H9 (cell line): ENCODE measurements at regions not wholly inside any gene's neighbourhood (a gene's known extent, or its start where the extent isn't known, plus 50 kb on each side); places are given as distances from the start of the nearest gene placed in this dataset.

Source experiments
- DNase-seq: peaks from one replicate; pipeline ENCODE4 v3.0.0-alpha.2; 2017
- H2AFZ ChIP-seq: one replicate; pipeline ENCODE4 v1.6.1; 2013; ENCODE audit warnings: mild to moderate bottlenecking, low read length, control low read depth, moderate library complexity
- H2AK5ac ChIP-seq: 2 replicates; pipeline ENCODE4 v1.6.1; 2013; ENCODE audit warnings: low read length, control low read depth, mixed read lengths; ENCODE audit not compliant: insufficient read length
- H2BK120ac ChIP-seq: one replicate; pipeline ENCODE4 v1.6.1; 2013; ENCODE audit warnings: low read depth, mild to moderate bottlenecking, low read length, control low read depth, inconsistent platforms; ENCODE audit not compliant: poor library complexity, severe bottlenecking
- H2BK12ac ChIP-seq: 2 replicates; pipeline ENCODE4 v1.6.1; 2013; ENCODE audit warnings: low read length, control low read depth, mixed read lengths, low read depth; ENCODE audit not compliant: insufficient read length
- H2BK15ac ChIP-seq: 2 replicates; pipeline ENCODE4 v1.6.1; 2013; ENCODE audit warnings: low read depth, low read length, control low read depth
- H2BK20ac ChIP-seq: one replicate; pipeline ENCODE4 v1.6.1; 2013; ENCODE audit warnings: low read depth, mild to moderate bottlenecking, low read length, control low read depth, inconsistent platforms; ENCODE audit not compliant: poor library complexity, severe bottlenecking
- H2BK5ac ChIP-seq: 2 replicates; pipeline ENCODE4 v1.6.1; 2013; ENCODE audit warnings: low read length, control low read depth, mixed read lengths; ENCODE audit not compliant: insufficient read length
- H3K14ac ChIP-seq: 2 replicates; pipeline ENCODE4 v1.6.1; 2013; ENCODE audit warnings: low read length, control low read depth; ENCODE audit not compliant: insufficient read depth
- H3K18ac ChIP-seq: 2 replicates; pipeline ENCODE4 v1.6.1; 2013; ENCODE audit warnings: low read depth, mild to moderate bottlenecking, mixed read lengths, low read length, control low read depth; ENCODE audit not compliant: insufficient read length
- H3K23ac ChIP-seq: 2 replicates; pipeline ENCODE4 v1.6.1; 2013; ENCODE audit warnings: low read length, control low read depth, mixed read lengths, low read depth; ENCODE audit not compliant: insufficient read length
- H3K23me2 ChIP-seq: 2 replicates; pipeline ENCODE4 v1.6.1; 2013; ENCODE audit warnings: low read depth, mild to moderate bottlenecking, mixed read lengths, low read length, control low read depth; ENCODE audit not compliant: insufficient read length, poor library complexity, severe bottlenecking
- H3K27ac ChIP-seq: 2 replicates; pipeline ENCODE4 v1.5.1; 2013; ENCODE audit warnings: low read length, control low read depth, mixed read lengths, low read depth; ENCODE audit not compliant: insufficient read length
- H3K27me3 ChIP-seq: 2 replicates; pipeline ENCODE4 v1.6.1; 2013; ENCODE audit warnings: low read length, control low read depth, inconsistent platforms; ENCODE audit not compliant: insufficient read depth
- H3K4ac ChIP-seq: 2 replicates; pipeline ENCODE4 v1.6.1; 2013; ENCODE audit warnings: low read depth, mild to moderate bottlenecking, control low read depth, inconsistent platforms, low read length, moderate library complexity
- H3K4me1 ChIP-seq: 2 replicates; pipeline ENCODE4 v1.6.1; 2013; ENCODE audit warnings: low read length, control low read depth, inconsistent platforms; ENCODE audit not compliant: insufficient read depth
- H3K4me2 ChIP-seq: 2 replicates; pipeline ENCODE4 v1.6.1; 2013; ENCODE audit warnings: low read length, control low read depth, mixed read lengths; ENCODE audit not compliant: insufficient read length, insufficient read depth
- H3K56ac ChIP-seq: 2 replicates; pipeline ENCODE4 v1.6.1; 2013; ENCODE audit warnings: low read depth, mild to moderate bottlenecking, mixed read lengths, low read length, control low read depth; ENCODE audit not compliant: insufficient read length
- H3K79me1 ChIP-seq: 2 replicates; pipeline ENCODE4 v1.6.1; 2013; ENCODE audit warnings: low read depth, mild to moderate bottlenecking, moderate library complexity, low read length, control low read depth, inconsistent platforms; ENCODE audit not compliant: insufficient read depth, poor library complexity, severe bottlenecking
- H3K79me2 ChIP-seq: 2 replicates; pipeline ENCODE4 v1.6.1; 2013; ENCODE audit warnings: low read length, control low read depth, inconsistent platforms; ENCODE audit not compliant: insufficient read depth
- H3K9ac ChIP-seq: 2 replicates; pipeline ENCODE4 v1.6.1; 2013; ENCODE audit warnings: low read length, control low read depth, mixed read lengths; ENCODE audit not compliant: insufficient read length; ENCODE audit errors: extremely low read depth
- H3K9me3 ChIP-seq: one replicate; pipeline ENCODE4 v1.6.1; 2013; ENCODE audit warnings: low read depth, low read length, inconsistent platforms; ENCODE audit not compliant: control insufficient read depth
- H3T11ph ChIP-seq: one replicate; pipeline ENCODE4 v1.6.1; 2013; ENCODE audit warnings: mild to moderate bottlenecking, low read length, control low read depth, inconsistent platforms
- H4K20me1 ChIP-seq: one replicate; pipeline ENCODE4 v1.6.1; 2013; ENCODE audit not compliant: control insufficient read depth, insufficient read length, insufficient read depth
- H4K5ac ChIP-seq: 2 replicates; pipeline ENCODE4 v1.6.1; 2013; ENCODE audit warnings: low read depth, mild to moderate bottlenecking, mixed read lengths, low read length, control low read depth; ENCODE audit not compliant: insufficient read length
- H4K8ac ChIP-seq: replicated peaks from 2 replicates; pipeline ENCODE4 v1.6.1; 2013; ENCODE audit warnings: low read length, control low read depth, mixed read lengths, low read depth; ENCODE audit not compliant: insufficient read length
- H4K91ac ChIP-seq: 2 replicates; pipeline ENCODE4 v1.6.1; 2013; ENCODE audit warnings: low read depth, mild to moderate bottlenecking, moderate library complexity, mixed read lengths, low read length, control low read depth; ENCODE audit not compliant: insufficient read length
- H3K27ac Mint-ChIP-seq, 3 experiments: 2 replicates in 2 of 3; 3 replicates in 1 of 3; pipeline ENCODE4 v1.8.0; 2020 to 2021; ENCODE audit warnings: mixed read lengths in 3 of 3, mild to moderate bottlenecking in 1 of 3, moderate library complexity in 1 of 3
- H3K27me3 Mint-ChIP-seq: 2 replicates; pipeline ENCODE4 v1.8.0; 2021; ENCODE audit warnings: low read depth, mild to moderate bottlenecking, moderate library complexity, mixed read lengths
- H3K36me3 Mint-ChIP-seq, 3 experiments: 2 replicates in 2 of 3; 3 replicates in 1 of 3; pipeline ENCODE4 v1.8.0; 2020 to 2021; ENCODE audit warnings: low read depth in 3 of 3, mixed read lengths in 3 of 3; ENCODE audit not compliant: insufficient read depth in 1 of 3
- H3K4me1 Mint-ChIP-seq, 2 experiments: 2 replicates each; pipeline ENCODE4 v1.8.0; 2020; ENCODE audit warnings: mixed read lengths in 2 of 2
- H3K4me3 Mint-ChIP-seq, 2 experiments: 2 replicates in 1 of 2; 3 replicates in 1 of 2; pipeline ENCODE4 v1.8.0; 2020 to 2021; ENCODE audit warnings: mild to moderate bottlenecking in 2 of 2, mixed read lengths in 2 of 2, moderate library complexity in 1 of 2
- H3K9me3 Mint-ChIP-seq, 2 experiments: 2 replicates in 1 of 2; 3 replicates in 1 of 2; pipeline ENCODE4 v1.8.0; 2020; ENCODE audit warnings: mild to moderate bottlenecking in 2 of 2, mixed read lengths in 2 of 2, moderate library complexity in 1 of 2
- WGBS: extraction: QIAGEN DNeasy Blood & Tissue Kit; methylation state at CpG from one replicate; pipeline ENCODE4 v1.1.7; 2013; ENCODE audit warnings: missing lambda C conversion rate, low lambda C conversion rate, mixed read lengths; ENCODE audit not compliant: insufficient read length; ENCODE audit errors: extremely low coverage; 5-methylcytosine and 5-hydroxymethylcytosine counted together
- TF ChIP-seq, protein P1 (sequence below): fragments of 200-600 bp; sonication (generic); conservative IDR thresholded peaks from 3 replicates; pipeline ENCODE4 v1.8.0; 2021; ENCODE audit warnings: antibody characterized with exemption, mild to moderate bottlenecking

DNA sequence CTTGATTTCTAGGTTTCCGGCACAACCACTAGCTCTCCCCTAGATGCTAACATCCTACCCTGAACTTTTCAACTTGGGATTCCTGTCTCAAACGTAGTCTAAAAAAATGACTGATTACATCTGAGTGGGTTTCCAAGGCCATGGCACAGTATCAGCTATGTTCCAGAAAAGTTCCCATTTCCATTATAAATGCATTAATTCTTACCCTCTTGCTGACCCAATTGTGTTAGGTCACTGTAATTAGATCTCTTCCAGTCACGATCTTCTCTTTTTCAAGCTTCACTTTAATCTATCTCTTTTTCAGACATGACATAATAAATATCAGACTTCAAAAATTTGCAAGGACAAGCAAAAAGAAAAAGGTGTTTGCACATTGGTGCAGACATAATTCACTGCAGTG, 50.6 kb upstream of the PDE5A start:
- Histone ChIP-seq H3K79me1 (no peaks in the 10 kb centered on the region), H2BK20ac (no peak overlapping the region), H2BK12ac (no peak overlapping the region), H2BK5ac (no peak overlapping the region), H3T11ph (no peak overlapping the region), H3K4me1 (peaks cover under 1% of the 10 kb centered on the region; the same call in 1 of the 2 replicates), H2AK5ac (no peak overlapping the region), H3K4me2 (no peak overlapping the region), H3K18ac (no peak overlapping the region), H4K20me1 (no peaks in the 10 kb centered on the region), H3K23ac (no peak overlapping the region), H3K79me2 (no peaks in the 10 kb centered on the region), H2AFZ (no peak overlapping the region), H4K8ac (no peak overlapping the region), H4K91ac (no peak overlapping the region), H2BK15ac (no peak overlapping the region), H3K9me3 (no peaks in the 10 kb centered on the region), H3K27ac (no peak overlapping the region), H3K4ac (no peak overlapping the region), H3K56ac (no peak overlapping the region), H2BK120ac (no peak overlapping the region), H3K9ac (no peak overlapping the region), H3K27me3 (no peaks in the 10 kb centered on the region), H3K23me2 (no peaks in the 10 kb centered on the region), H4K5ac (no peak overlapping the region), H3K14ac (no peak overlapping the region)
- H3K4me1 Mint-ChIP-seq: peaks cover 0 to under 1% of the 10 kb centered on the region in 2 experiments; a peak in 3 of 4 replicates
- no peak overlapping the region; a peak in 1 of 5 replicates for H3K4me3 Mint-ChIP-seq
- no peak for DNase-seq
- no peaks in the 10 kb centered on the region; a peak in 1 of 7 replicates for H3K36me3 Mint-ChIP-seq
- H3K27ac Mint-ChIP-seq: no peak overlapping the region
- H3K27me3 Mint-ChIP-seq: no peaks in the 10 kb centered on the region
- TF ChIP-seq, protein P1, sequence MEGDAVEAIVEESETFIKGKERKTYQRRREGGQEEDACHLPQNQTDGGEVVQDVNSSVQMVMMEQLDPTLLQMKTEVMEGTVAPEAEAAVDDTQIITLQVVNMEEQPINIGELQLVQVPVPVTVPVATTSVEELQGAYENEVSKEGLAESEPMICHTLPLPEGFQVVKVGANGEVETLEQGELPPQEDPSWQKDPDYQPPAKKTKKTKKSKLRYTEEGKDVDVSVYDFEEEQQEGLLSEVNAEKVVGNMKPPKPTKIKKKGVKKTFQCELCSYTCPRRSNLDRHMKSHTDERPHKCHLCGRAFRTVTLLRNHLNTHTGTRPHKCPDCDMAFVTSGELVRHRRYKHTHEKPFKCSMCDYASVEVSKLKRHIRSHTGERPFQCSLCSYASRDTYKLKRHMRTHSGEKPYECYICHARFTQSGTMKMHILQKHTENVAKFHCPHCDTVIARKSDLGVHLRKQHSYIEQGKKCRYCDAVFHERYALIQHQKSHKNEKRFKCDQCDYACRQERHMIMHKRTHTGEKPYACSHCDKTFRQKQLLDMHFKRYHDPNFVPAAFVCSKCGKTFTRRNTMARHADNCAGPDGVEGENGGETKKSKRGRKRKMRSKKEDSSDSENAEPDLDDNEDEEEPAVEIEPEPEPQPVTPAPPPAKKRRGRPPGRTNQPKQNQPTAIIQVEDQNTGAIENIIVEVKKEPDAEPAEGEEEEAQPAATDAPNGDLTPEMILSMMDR: no peak
- WGBS: no CpG with 5 or more reads among the region's 3 CpGs
- H3K9me3 Mint-ChIP-seq: no peaks in the 10 kb centered on the region
